NCI-H69 (cell line): ENCODE measurements at regions not wholly inside any gene's neighbourhood (a gene's known extent, or its start where the extent isn't known, plus 50 kb on each side); places are given as distances from the start of the nearest gene placed in this dataset.
"Not testable (repeated sequence)": the region's sequence is repeated elsewhere in the genome, so short reads cannot be mapped to it uniquely, and the experiment has no call there.

Experiments used
- DNase-seq: peaks from one replicate; lab custom pipeline; 2025; lab: John Stamatoyannopoulos, UW

GRCh38 chr1:219433496-219434131 lies 179.3 kb downstream of the ZC3H11B start:
- DNase-seq, result peak; percentile 65

GRCh38 chr1:219433001-219433400 lies 179.9 kb downstream of the ZC3H11B start:
- no peak for DNase-seq

GRCh38 chr1:219432191-219432606 lies 180.7 kb downstream of the ZC3H11B start:
- no peak for DNase-seq

GRCh38 chr1:219430419-219430818 lies 182.5 kb downstream of the ZC3H11B start:
- DNase-seq, result no peak

- DNase-seq, result no peak
Measured at GRCh38 chr1:219428651-219429050, 184.3 kb downstream of the ZC3H11B start.

GRCh38 chr1:219427989-219428388 lies 184.9 kb downstream of the ZC3H11B start:
- DNase-seq, result no peak

GRCh38 chr1:219427403-219427802 lies 185.5 kb downstream of the ZC3H11B start:
- DNase-seq, result no peak

GRCh38 chr1:219422811-219423598 lies 189.9 kb downstream of the ZC3H11B start:
- no peak for DNase-seq

- DNase-seq, result no peak
Measured at GRCh38 chr1:219420913-219421312, 192.0 kb downstream of the ZC3H11B start.

- DNase-seq, result no peak
Measured at GRCh38 chr1:219419860-219420259, 193.0 kb downstream of the ZC3H11B start.

- DNase-seq, result no peak
Measured at GRCh38 chr1:219419065-219419464, 193.8 kb downstream of the ZC3H11B start.

GRCh38 chr1:219417610-219418009 lies 195.3 kb downstream of the ZC3H11B start:
- DNase-seq, result no peak

- DNase-seq, result peak; percentile 80
Measured at GRCh38 chr1:219416598-219417238, 196.2 kb downstream of the ZC3H11B start.

- DNase-seq, result no peak
Measured at GRCh38 chr1:219415915-219416314, 197.0 kb downstream of the ZC3H11B start.

- no peak for DNase-seq
Measured at GRCh38 chr1:219415433-219415832, 197.5 kb downstream of the ZC3H11B start.

- peak; percentile 32 for DNase-seq
Measured at GRCh38 chr1:219414250-219414649, 198.7 kb downstream of the ZC3H11B start.

- no peak for DNase-seq
Measured at GRCh38 chr1:219413536-219413935, 199.4 kb downstream of the ZC3H11B start.

GRCh38 chr1:219412772-219413171 lies 200.1 kb downstream of the ZC3H11B start:
- DNase-seq, result no peak

GRCh38 chr1:219410721-219411120 lies 202.2 kb downstream of the ZC3H11B start:
- DNase-seq, result not testable (repeated sequence)

GRCh38 chr1:219405531-219406331 lies 207.2 kb downstream of the ZC3H11B start:
- peak; percentile 56 for DNase-seq

GRCh38 chr1:219404629-219405028 lies 208.3 kb downstream of the ZC3H11B start:
- no peak for DNase-seq

- no peak for DNase-seq
Measured at GRCh38 chr1:219402925-219403324, 210.0 kb downstream of the ZC3H11B start.
